Skeletal muscle tissue (tissue), 3 donors: ENCODE measurements at regions not wholly inside any gene's neighbourhood (a gene's known extent, or its start where the extent isn't known, plus 50 kb on each side); places are given as distances from the start of the nearest gene placed in this dataset.

Experiments
- H3K27ac ChIP-seq: one replicate; pipeline ENCODE4 v1.7.0; 2013; ENCODE audit warnings: mild to moderate bottlenecking, low read depth, low read length, inconsistent platforms
- H3K27me3 ChIP-seq, 3 donors: one replicate each; pipeline ENCODE4 v1.7.0; 2013; ENCODE audit warnings: low read length in 3 of 3; ENCODE audit not compliant: control insufficient read depth in 3 of 3, insufficient read depth in 3 of 3
- H3K36me3 ChIP-seq, 3 donors: one replicate each; pipeline ENCODE4 v1.7.0; 2013; ENCODE audit warnings: low read length in 3 of 3; ENCODE audit not compliant: control insufficient read depth in 3 of 3, insufficient read depth in 3 of 3
- H3K4me1 ChIP-seq, 3 donors: one replicate each; pipeline ENCODE4 v1.7.0; 2013; ENCODE audit warnings: low read length in 3 of 3, mild to moderate bottlenecking in 3 of 3; ENCODE audit not compliant: control insufficient read depth in 3 of 3, insufficient read depth in 3 of 3
- H3K4me3 ChIP-seq, 3 donors: one replicate each; pipeline ENCODE4 v1.7.0; 2013; ENCODE audit warnings: low read length in 3 of 3
- H3K9ac ChIP-seq, 3 donors: one replicate each; pipeline ENCODE4 v1.7.0; 2013; ENCODE audit warnings: low read length in 3 of 3, mild to moderate bottlenecking in 3 of 3, moderate library complexity in 2 of 3, low read depth in 1 of 3
- H3K9me3 ChIP-seq, 3 donors: one replicate each; pipeline ENCODE4 v1.7.0; 2013; ENCODE audit warnings: low read length in 3 of 3; ENCODE audit not compliant: control insufficient read depth in 3 of 3
- donor health status: Osteomylitis.

GRCh38 chr12:114481200-114481535 lies 75.2 kb upstream of the TBX5 start:
- peaks cover 46 to 54% (median 48%) of the 10 kb centered on the region in 3 donors for H3K27me3 ChIP-seq
- H3K9ac ChIP-seq, result no peak overlapping the region
- no peaks in the 10 kb centered on the region for H3K36me3 ChIP-seq
- peaks cover 0 to 2% (median 0%) of the 10 kb centered on the region in 3 donors for H3K4me1 ChIP-seq
- no peak overlapping the region for H3K27ac ChIP-seq
- H3K4me3 ChIP-seq, result no peak overlapping the region
- H3K9me3 ChIP-seq, result peaks cover 0 to 1% (median under 1%) of the 10 kb centered on the region in 3 donors

GRCh38 chr12:114480337-114481199 lies 74.6 kb upstream of the TBX5 start:
- H3K27ac ChIP-seq, result no peak overlapping the region
- peaks cover 0 to 6% (median 0%) of the 10 kb centered on the region in 3 donors for H3K9me3 ChIP-seq
- no peaks in the 10 kb centered on the region for H3K36me3 ChIP-seq
- H3K4me3 ChIP-seq, result no peak overlapping the region
- H3K9ac ChIP-seq, result no peak overlapping the region
- peaks cover 0 to 2% (median 0%) of the 10 kb centered on the region in 3 donors for H3K4me1 ChIP-seq
- peaks cover 46 to 54% (median 53%) of the 10 kb centered on the region in 3 donors for H3K27me3 ChIP-seq

- Histone ChIP-seq H3K27me3 (peaks cover 46 to 57% (median 54%) of the 10 kb centered on the region in 3 donors), H3K9me3 (peaks cover 0 to 10% (median 0%) of the 10 kb centered on the region in 3 donors), H3K9ac (no peak overlapping the region), H3K4me3 (no peak overlapping the region), H3K27ac (no peak overlapping the region), H3K36me3 (no peaks in the 10 kb centered on the region), H3K4me1 (peaks cover 0 to 2% (median 0%) of the 10 kb centered on the region in 3 donors)
Measured at GRCh38 chr12:114479831-114480230, 73.9 kb upstream of the TBX5 start.

GRCh38 chr12:114478865-114479264 lies 72.9 kb upstream of the TBX5 start:
- Histone ChIP-seq H3K27ac (no peak overlapping the region), H3K4me3 (no peak overlapping the region), H3K27me3 (peaks cover 46 to 57% (median 54%) of the 10 kb centered on the region in 3 donors), H3K9ac (no peak overlapping the region), H3K4me1 (peaks cover 0 to 2% (median 0%) of the 10 kb centered on the region in 3 donors), H3K9me3 (peaks cover 0 to 10% (median 0%) of the 10 kb centered on the region in 3 donors), H3K36me3 (no peaks in the 10 kb centered on the region)

DNA sequence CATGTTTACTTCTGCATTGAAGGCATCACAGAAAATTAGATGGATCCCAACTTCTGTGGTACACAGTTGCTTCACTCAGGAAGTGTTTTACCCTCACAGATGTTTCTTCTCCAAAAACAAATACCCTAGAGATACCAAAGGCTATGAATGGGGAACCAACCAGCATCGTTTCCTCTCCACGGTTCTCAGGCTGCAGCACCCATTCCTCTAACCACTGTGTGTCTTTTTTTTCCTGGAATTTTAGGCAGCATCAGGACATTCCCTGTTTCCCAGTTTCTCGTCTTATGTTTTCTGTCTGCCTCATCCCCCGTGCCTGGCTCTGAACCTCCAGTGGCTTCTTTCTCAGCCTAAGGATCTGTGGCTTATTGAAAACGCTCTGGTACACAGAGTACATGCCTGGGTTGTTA lies 72.0 kb upstream of the TBX5 start:
- Histone ChIP-seq H3K4me1 (peaks cover 0 to 2% (median 0%) of the 10 kb centered on the region in 3 donors), H3K27me3 (peaks cover 44 to 57% (median 51%) of the 10 kb centered on the region in 3 donors), H3K4me3 (no peak overlapping the region)

DNA sequence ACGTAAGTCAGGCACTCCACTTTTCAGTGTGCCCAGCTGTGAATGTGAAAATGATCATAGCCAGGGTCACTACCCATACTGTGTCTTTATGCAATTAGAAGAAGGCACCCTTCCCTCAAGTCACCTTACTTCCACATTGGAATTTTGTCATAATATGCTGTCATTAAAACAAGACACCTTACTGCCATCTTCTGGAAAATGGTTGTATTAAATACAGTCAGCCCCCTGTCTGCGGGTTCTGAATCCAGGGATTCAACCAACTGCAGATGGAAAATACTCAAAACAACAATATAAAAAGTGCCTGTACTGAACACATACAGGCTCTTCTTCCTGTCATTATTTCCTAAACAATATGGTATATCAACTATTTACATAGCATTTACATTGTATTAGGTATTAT lies 70.2 kb upstream of the TBX5 start:
- Histone ChIP-seq H3K4me1 (peaks cover 0 to 2% (median 0%) of the 10 kb centered on the region in 3 donors), H3K4me3 (no peak overlapping the region), H3K27ac (no peak overlapping the region), H3K9ac (no peak overlapping the region), H3K27me3 (peaks cover 32 to 48% (median 33%) of the 10 kb centered on the region in 3 donors), H3K36me3 (no peaks in the 10 kb centered on the region), H3K9me3 (peaks cover 0 to 10% (median 0%) of the 10 kb centered on the region in 3 donors)

More for the DNA sequence above, 72.0 kb upstream of the TBX5 start:
- peaks cover 0 to 10% (median 0%) of the 10 kb centered on the region in 3 donors for H3K9me3 ChIP-seq
- no peaks in the 10 kb centered on the region for H3K36me3 ChIP-seq
- no peak overlapping the region for H3K9ac ChIP-seq
- H3K27ac ChIP-seq, result no peak overlapping the region

- Histone ChIP-seq H3K4me1 (no peaks in the 10 kb centered on the region), H3K27me3 (peaks cover 9 to 25% (median 9%) of the 10 kb centered on the region in 3 donors), H3K27ac (no peak overlapping the region), H3K9me3 (peaks cover 0 to 10% (median 0%) of the 10 kb centered on the region in 3 donors), H3K4me3 (no peak overlapping the region), H3K36me3 (no peaks in the 10 kb centered on the region), H3K9ac (no peak overlapping the region)
Measured at GRCh38 chr12:114473717-114474116, 67.8 kb upstream of the TBX5 start.

- Histone ChIP-seq H3K9ac (no peak overlapping the region), H3K4me1 (no peaks in the 10 kb centered on the region), H3K36me3 (no peaks in the 10 kb centered on the region), H3K27ac (no peak overlapping the region), H3K4me3 (no peak overlapping the region), H3K9me3 (peaks cover 0 to 10% (median 0%) of the 10 kb centered on the region in 3 donors), H3K27me3 (peaks cover 2 to 18% (median 2%) of the 10 kb centered on the region in 3 donors)
Measured at GRCh38 chr12:114473018-114473417, 67.1 kb upstream of the TBX5 start.

- H3K27ac ChIP-seq, result no peak overlapping the region
- H3K4me3 ChIP-seq, result no peak overlapping the region
- peaks cover 0 to 14% (median 8%) of the 10 kb centered on the region in 3 donors for H3K27me3 ChIP-seq
- H3K4me1 ChIP-seq, result no peaks in the 10 kb centered on the region
- H3K9ac ChIP-seq, result no peak overlapping the region
- no peaks in the 10 kb centered on the region for H3K9me3 ChIP-seq
- H3K36me3 ChIP-seq, result no peaks in the 10 kb centered on the region
Measured at GRCh38 chr12:114457620-114458019, 51.7 kb upstream of the TBX5 start.
